Aorta (tissue), 5 donors: ENCODE measurements at regions not wholly inside any gene's neighbourhood (a gene's known extent, or its start where the extent isn't known, plus 50 kb on each side); places are given as distances from the start of the nearest gene placed in this dataset.
"Not testable (repeated sequence)": the region's sequence is repeated elsewhere in the genome, so short reads cannot be mapped to it uniquely, and the experiment has no call there.

Experiments
- ATAC-seq: fragments of 200-7000 bp; cut with Tn5 transposase; one replicate; pipeline ENCODE4 v1.9.1; 2022; ENCODE audit warnings: moderate library complexity; ENCODE audit not compliant: low FRiP score
- DNase-seq, 2 donors: peaks; one replicate each; pipeline ENCODE4 v3.0.0-alpha.2; 2020
- H3K27ac ChIP-seq, 2 donors: one replicate each; pipeline ENCODE4 v1.5.1; 2013; ENCODE audit warnings: low read length in 2 of 2, mild to moderate bottlenecking in 2 of 2, moderate library complexity in 2 of 2, control low read depth in 1 of 2, inconsistent platforms in 1 of 2, low read depth in 1 of 2
- H3K27me3 ChIP-seq, 2 donors: one replicate each; pipeline ENCODE4 v1.6.1; 2013; ENCODE audit warnings: control low read depth in 1 of 2, low read length in 1 of 2, mild to moderate bottlenecking in 1 of 2, moderate library complexity in 1 of 2; ENCODE audit not compliant: insufficient read depth in 2 of 2, control insufficient read depth in 1 of 2
- H3K36me3 ChIP-seq, 2 donors: one replicate each; pipeline ENCODE4 v1.6.1; 2013; ENCODE audit warnings: control low read depth in 1 of 2, low read length in 1 of 2, mild to moderate bottlenecking in 1 of 2; ENCODE audit not compliant: insufficient read depth in 2 of 2, control insufficient read depth in 1 of 2
- H3K4me1 ChIP-seq, 2 donors: one replicate each; pipeline ENCODE4 v1.6.1; 2013; ENCODE audit warnings: low read length in 2 of 2, control low read depth in 1 of 2, mild to moderate bottlenecking in 1 of 2, moderate library complexity in 1 of 2; ENCODE audit not compliant: insufficient read depth in 2 of 2, control insufficient read depth in 1 of 2
- H3K4me3 ChIP-seq, 2 donors: one replicate each; pipeline ENCODE4 v1.5.1; 2013; ENCODE audit warnings: low read length in 2 of 2, control low read depth in 1 of 2, mild to moderate bottlenecking in 1 of 2
- H3K9me3 ChIP-seq: one replicate; pipeline ENCODE4 v1.6.1; 2013; ENCODE audit warnings: mild to moderate bottlenecking, low read length; ENCODE audit not compliant: control insufficient read depth
- WGBS, 2 donors: extraction: QIAGEN DNeasy Blood & Tissue Kit; methylation state at CpG; one replicate each; pipeline ENCODE4 v1.1.7; 2013; 5-methylcytosine and 5-hydroxymethylcytosine counted together
- intact Hi-C, 2 donors: fragments of 100-400 bp; cut with DNase I; formaldehyde crosslinking; loops; one replicate each; pipeline versions ENCODE4 v1.14.2 to v1.15.0; 2022
- donor health status: healthy with polysubstance abuse.
- donor health status: Bipolar disorder and iron deficiency.
- donor health status: DM: no; HTN: no; CAD: no.
- donor health status: DM: no; HTN: no; CAD: no.
- donor health status: DM: yes; HTN: yes; CAD: no.

DNA sequence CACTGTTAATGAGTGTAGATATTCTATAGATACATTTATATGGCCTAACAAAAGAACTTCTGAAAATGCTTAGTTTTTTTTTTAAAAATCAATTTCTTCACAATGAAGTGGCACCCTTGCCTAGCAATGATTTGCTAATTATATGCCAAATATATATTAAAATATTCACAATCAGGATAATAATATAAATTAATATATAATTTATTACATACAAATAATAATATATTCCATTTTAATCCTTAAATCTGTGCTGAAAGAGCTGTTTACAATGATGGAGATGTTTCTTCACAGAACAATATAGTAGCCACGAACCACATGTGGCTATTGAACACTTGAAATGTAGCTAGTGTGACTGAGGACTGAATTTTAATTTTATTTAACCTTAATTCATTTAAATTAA lies 648.4 kb upstream of the GBE1 start:
- Histone ChIP-seq H3K27ac (no peak overlapping the region), H3K4me1 (no peaks in the 10 kb centered on the region), H3K9me3 (no peaks in the 10 kb centered on the region), H3K4me3 (no peak overlapping the region), H3K27me3 (no peaks in the 10 kb centered on the region), H3K36me3 (no peaks in the 10 kb centered on the region)
- intact Hi-C loops: no loop called here
- no peak for DNase-seq
- 67% methylated on average over 1 of the region's 1 CpG for WGBS, 2 donors
- ATAC-seq: no peak

DNA sequence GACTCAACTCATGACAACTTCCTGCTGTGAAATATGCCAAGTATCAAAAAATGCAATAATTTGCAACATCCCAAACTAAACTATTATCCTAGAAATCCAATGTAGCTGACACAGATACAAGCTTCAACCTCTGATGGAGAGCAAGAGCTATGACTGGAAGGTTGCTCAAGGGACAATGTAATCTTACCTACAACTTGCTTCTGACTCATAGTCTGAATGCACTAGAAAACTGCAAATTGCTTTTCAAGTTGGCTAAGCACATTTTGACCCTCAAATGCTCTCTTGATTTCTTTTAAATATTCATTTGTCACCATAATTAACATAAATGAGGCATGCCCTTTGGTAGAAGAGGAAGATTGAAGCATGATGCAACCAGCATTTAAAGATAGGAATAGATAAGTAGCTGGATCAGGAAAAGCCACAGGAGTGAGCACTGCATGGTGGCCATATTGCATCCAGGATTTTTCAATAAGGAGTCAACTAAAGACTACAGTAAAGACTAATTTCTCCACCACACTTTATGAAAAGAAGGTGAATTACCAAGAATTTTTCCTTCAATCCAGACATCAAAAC lies 630.8 kb upstream of the GBE1 start:
- H3K4me1 ChIP-seq: no peaks in the 10 kb centered on the region

DNA sequence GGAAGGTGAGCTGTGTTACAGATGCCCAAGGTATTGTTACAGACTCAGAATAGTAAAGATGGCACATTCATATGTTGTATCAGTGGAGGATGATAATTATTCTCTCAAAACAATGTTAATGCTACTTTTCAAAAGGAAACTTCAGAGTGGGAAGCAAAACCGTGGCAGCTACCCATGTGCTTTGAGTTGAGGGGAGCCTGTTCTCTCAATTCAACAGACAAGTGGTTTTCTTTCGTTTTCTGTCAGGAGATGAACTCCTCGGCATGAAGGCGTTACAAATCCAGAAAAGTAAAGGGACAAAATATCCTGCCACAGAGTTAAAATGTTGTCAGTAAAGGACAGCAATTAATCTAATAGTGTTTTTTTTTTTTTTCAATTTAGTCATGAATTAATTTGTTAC lies 629.4 kb upstream of the GBE1 start:
- WGBS, 2 donors: 79 to 85% methylated on average over 4 of the region's 4 CpGs
- Histone ChIP-seq H3K36me3 (no peaks in the 10 kb centered on the region), H3K9me3 (no peaks in the 10 kb centered on the region), H3K27me3 (no peaks in the 10 kb centered on the region), H3K4me1 (no peaks in the 10 kb centered on the region), H3K27ac (no peak overlapping the region), H3K4me3 (no peak overlapping the region)
- ATAC-seq: no peak
- intact Hi-C loops: no loop called here
- DNase-seq: no peak

More for the DNA sequence above, 630.8 kb upstream of the GBE1 start:
- Histone ChIP-seq H3K27me3 (no peaks in the 10 kb centered on the region), H3K9me3 (no peaks in the 10 kb centered on the region), H3K27ac (no peak overlapping the region), H3K36me3 (no peaks in the 10 kb centered on the region), H3K4me3 (no peak overlapping the region)
- DNase-seq (no peak), ATAC-seq (no peak)
- intact Hi-C loops: no loop called here

DNA sequence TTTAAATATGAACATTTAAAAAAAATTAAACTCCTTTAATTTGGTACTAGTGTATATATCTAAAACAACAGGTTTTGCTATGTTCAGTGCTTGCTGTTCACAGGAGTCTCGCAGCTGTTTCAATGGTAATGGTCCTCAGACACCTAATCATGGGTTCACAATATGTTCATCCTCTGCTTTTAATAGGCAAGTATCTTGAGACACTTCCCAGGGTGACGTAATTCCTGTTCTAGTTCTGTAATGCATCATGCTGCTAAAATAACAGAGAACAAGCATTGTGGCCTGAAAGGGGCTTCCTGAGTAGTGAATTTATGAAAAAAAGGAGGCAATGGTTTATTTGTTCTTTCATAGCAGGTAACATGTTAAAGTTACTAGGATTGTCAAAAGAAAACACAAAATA lies 625.2 kb upstream of the GBE1 start:
- H3K4me1 ChIP-seq: no peaks in the 10 kb centered on the region
- 47 to 52% methylated on average over 2 of the region's 2 CpGs for WGBS, 2 donors
- intact Hi-C loops: no loop called here
- no peaks in the 10 kb centered on the region for H3K36me3 ChIP-seq
- no peak for DNase-seq
- H3K4me3 ChIP-seq: no peak overlapping the region
- no peak for ATAC-seq
- H3K9me3 ChIP-seq: no peaks in the 10 kb centered on the region
- no peak overlapping the region for H3K27ac ChIP-seq
- H3K27me3 ChIP-seq: no peaks in the 10 kb centered on the region

DNA sequence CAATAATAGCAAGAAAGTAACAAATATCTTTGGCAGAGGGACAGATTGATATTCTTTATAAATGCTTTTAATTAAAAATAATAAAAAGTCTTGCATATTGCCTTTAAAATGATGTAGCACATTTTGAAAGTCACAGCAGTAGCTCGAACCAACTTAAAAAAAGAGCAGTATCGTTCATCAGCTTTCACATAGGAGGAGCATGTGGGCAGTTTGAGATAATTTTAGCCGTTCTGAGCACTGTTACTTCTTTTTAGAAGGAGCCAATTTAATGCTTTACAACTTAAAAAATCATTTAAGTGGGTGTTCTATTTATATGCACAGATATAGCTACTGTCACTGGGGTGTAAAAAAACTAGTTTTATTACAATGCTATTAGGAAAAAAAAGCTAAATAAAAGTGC lies 622.7 kb upstream of the GBE1 start:
- H3K4me1 ChIP-seq: no peaks in the 10 kb centered on the region
- H3K4me3 ChIP-seq: no peak overlapping the region
- no peaks in the 10 kb centered on the region for H3K36me3 ChIP-seq
- 18 to 19% methylated on average over 3 of the region's 3 CpGs for whole genome bisulfite sequencing, 2 donors
- no peak for ATAC-seq
- no peaks in the 10 kb centered on the region for H3K9me3 ChIP-seq
- no peak for DNase-seq
- H3K27ac ChIP-seq: no peak overlapping the region
- no peaks in the 10 kb centered on the region for H3K27me3 ChIP-seq
- intact Hi-C loops: no loop called here

DNA sequence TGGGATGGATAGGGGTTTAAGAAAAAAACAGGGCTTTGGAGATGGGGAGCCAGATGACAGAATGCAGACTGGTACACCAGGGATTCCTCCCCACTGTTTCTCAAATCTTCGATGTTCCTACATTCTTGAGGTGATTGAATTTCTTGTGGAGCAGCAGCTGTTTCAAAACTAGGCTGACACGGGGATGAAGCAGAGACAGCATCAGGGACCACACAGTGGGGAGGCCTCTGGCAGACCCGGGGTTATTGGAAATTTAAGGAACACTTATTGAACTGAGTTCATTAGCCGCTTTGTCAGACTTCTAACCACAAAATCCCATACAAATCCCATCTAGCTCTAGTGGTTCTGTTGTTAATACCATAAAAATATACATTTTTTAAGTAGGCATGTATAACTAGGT lies 621.4 kb upstream of the GBE1 start:
- DNase-seq: no peak
- no peaks in the 10 kb centered on the region for H3K9me3 ChIP-seq
- H3K27me3 ChIP-seq: no peaks in the 10 kb centered on the region
- WGBS, 2 donors: 86 to 89% methylated on average over 4 of the region's 4 CpGs
- no peak for ATAC-seq
- H3K27ac ChIP-seq: no peak overlapping the region
- no peaks in the 10 kb centered on the region for H3K4me1 ChIP-seq
- no peak overlapping the region for H3K4me3 ChIP-seq
- H3K36me3 ChIP-seq: no peaks in the 10 kb centered on the region
- intact Hi-C loops: no loop called here

DNA sequence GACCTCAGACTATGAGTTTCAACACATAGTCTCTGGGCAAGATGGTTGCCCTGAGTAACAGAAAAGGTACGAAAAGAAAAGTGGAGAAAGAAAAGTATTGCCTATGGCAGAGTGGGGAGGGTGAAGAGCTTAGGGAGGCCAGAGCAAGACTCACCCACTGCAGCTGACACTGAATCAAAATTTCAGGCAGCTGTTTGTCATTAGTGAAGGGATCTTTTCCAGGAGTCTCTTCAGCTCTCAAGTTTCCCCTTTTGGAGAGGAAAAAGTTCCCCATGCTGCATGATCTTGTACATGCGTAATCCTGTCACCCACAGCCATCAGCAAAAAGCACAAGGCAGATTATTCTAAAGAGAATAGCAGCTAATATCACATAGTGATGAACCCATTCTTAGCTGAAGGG lies 616.9 kb upstream of the GBE1 start:
- intact Hi-C loops: no loop called here
- 77 to 86% methylated on average over 2 of the region's 2 CpGs for WGBS, 2 donors

DNA sequence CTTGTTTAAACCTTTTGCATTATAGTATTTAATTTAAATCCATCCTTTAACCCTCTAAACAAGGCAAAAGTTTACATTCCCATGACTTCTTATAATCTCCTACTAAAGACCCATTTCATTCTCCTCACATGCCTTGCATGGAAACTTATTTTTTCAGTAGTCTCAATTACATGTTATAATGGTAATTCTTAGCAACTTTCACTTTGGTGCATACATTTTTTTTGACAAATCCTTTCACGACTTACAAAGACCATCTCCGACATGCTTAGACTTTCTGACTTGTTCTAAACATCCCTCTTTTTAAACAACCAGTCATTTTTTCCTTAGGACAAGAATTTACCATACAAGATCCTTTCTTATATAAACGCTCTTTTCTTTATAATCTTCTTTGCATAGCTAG lies 615.4 kb upstream of the GBE1 start:
- intact Hi-C loops: no loop called here
- Histone ChIP-seq H3K4me3 (no peak overlapping the region), H3K27ac (no peak overlapping the region), H3K4me1 (no peaks in the 10 kb centered on the region), H3K27me3 (no peaks in the 10 kb centered on the region), H3K36me3 (no peaks in the 10 kb centered on the region), H3K9me3 (no peaks in the 10 kb centered on the region)
- ATAC-seq (no peak), DNase-seq (no peak)
- 87 to 89% methylated on average over 3 of the region's 3 CpGs for WGBS, 2 donors

More for the DNA sequence above, 616.9 kb upstream of the GBE1 start:
- no peak overlapping the region for H3K4me3 ChIP-seq
- DNase-seq (no peak), ATAC-seq (no peak)
- H3K4me1 ChIP-seq: no peaks in the 10 kb centered on the region
- H3K27ac ChIP-seq: no peak overlapping the region
- H3K9me3 ChIP-seq: no peaks in the 10 kb centered on the region
- no peaks in the 10 kb centered on the region for H3K27me3 ChIP-seq
- H3K36me3 ChIP-seq: no peaks in the 10 kb centered on the region

DNA sequence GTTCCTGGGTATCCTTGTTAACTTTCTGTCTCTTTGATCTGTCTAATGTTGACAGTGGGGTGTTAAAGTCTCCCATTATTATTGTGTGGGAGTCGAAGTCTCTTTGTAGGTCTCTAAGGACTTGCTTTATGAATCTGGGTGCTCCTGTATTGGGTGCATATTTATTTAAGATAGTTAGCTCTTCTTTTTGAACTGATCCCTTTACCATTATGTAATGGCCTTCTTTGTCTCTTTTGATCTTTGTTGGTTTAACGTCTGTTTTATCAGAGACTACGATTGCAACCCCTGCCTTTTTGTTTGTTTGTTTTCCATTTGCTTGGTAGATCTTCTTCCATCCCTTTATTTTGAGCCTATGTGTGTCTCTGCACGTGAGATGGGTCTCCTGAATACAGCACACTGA lies 612.4 kb upstream of the GBE1 start:
- DNase-seq, H3K27ac ChIP-seq, intact Hi-C loops, ATAC-seq, H3K9me3 ChIP-seq, H3K4me1 ChIP-seq, H3K27me3 ChIP-seq, H3K4me3 ChIP-seq, H3K36me3 ChIP-seq: not testable (repeated sequence)
- WGBS, 2 donors: 70 to 75% methylated on average over 4 of the region's 4 CpGs
